C4-2B (cell line): ENCODE measurements at regions not wholly inside any gene's neighbourhood (a gene's known extent, or its start where the extent isn't known, plus 50 kb on each side); places are given as distances from the start of the nearest gene placed in this dataset.

ENCODE experiments used
- ZFX ChIP-seq: fragments of 450-650 bp; IDR thresholded peaks from 2 replicates; pipeline ENCODE4 v1.6.1; 2017
- TF ChIP-seq, protein P1 (sequence below): fragments of 450-650 bp; conservative IDR thresholded peaks from 2 replicates; pipeline ENCODE4 v1.5.1; 2017; ENCODE audit warnings: mild to moderate bottlenecking

DNA sequence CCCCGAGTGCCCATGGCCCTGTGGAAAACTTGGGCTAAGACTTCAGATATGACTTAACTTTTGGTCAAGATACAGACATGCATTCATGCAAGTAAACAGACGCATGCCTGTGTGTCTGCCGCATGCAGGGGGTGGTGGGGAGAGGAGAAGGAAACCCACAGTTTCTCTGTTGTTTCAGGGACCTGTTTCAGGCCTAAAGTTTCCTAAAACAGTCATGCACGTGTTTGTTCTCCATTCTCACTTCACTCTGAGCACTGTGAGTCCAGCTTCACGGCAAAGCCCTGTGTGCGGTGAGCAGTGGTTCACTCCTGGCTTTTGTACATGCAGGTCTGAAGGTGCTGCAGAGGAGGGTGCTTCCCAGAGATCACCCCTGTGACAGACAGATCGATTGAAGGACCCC lies 158.7 kb downstream of the FOXL1 start:
- TF ChIP-seq, protein P1, sequence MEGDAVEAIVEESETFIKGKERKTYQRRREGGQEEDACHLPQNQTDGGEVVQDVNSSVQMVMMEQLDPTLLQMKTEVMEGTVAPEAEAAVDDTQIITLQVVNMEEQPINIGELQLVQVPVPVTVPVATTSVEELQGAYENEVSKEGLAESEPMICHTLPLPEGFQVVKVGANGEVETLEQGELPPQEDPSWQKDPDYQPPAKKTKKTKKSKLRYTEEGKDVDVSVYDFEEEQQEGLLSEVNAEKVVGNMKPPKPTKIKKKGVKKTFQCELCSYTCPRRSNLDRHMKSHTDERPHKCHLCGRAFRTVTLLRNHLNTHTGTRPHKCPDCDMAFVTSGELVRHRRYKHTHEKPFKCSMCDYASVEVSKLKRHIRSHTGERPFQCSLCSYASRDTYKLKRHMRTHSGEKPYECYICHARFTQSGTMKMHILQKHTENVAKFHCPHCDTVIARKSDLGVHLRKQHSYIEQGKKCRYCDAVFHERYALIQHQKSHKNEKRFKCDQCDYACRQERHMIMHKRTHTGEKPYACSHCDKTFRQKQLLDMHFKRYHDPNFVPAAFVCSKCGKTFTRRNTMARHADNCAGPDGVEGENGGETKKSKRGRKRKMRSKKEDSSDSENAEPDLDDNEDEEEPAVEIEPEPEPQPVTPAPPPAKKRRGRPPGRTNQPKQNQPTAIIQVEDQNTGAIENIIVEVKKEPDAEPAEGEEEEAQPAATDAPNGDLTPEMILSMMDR, result no peak
- no peak for TF ChIP-seq ZFX
